HTR-8/SVneo (cell line): ENCODE measurements at regions not wholly inside any gene's neighbourhood (a gene's known extent, or its start where the extent isn't known, plus 50 kb on each side); places are given as distances from the start of the nearest gene placed in this dataset.

Experiments used
- DNase-seq: peaks from one replicate; pipeline ENCODE4 v3.0.0; 2011; ENCODE audit warnings: low spot score, mixed read lengths; ENCODE audit not compliant: insufficient read length
- FAIRE-seq: peaks from 2 replicates; lab custom pipeline; 2011; peaks lifted over from hg19 to GRCh38; lab: Jason Lieb, UNC

DNA sequence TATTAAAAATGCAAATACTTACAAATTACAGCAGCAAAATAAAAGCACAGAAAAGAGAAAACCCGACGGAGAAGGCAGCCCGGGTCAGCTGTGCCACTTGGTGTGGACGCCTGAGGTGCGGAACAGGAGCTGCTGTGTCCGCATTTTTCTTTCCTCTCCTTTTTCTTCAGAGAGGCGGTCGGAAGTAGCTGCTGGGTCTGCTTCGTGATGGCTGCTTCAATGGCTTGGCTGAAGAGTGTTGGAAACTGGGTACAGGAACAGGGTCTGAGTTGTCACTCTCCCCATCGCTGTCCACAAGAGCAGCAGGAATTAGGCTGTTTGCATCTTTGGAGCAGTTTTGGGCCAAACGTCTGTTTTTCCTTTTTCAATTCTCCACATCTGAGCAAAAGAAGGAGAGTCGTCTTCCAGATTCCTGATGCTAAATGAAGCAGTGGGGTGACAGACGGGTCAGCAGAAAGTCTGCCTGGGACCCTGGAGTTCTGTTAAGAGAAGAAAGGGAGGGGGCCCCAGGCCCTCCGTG is 53.5 kb upstream of the ARL8B start:
- DNase-seq (no peak), FAIRE-seq (no peak)

DNA sequence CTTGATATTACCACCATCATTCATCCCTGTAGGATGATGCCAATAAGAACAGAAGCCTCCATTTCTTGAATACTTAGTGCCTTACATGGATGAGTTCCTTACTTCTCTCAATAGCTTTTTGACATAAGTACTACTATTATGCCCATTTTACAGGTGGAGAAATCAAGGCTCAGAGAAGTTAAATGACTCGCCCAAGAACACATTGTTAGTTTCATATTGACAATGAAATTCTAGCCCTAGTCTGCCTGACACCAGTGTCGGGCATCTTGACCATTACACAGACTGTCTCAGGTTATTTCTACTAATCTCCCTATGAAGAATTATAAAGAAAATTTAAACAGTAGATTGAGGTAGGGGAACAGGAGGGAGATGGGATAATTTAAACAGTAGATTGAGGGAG is 52.5 kb upstream of the ARL8B start:
- DNase-seq (no peak), FAIRE-seq (no peak)

DNA sequence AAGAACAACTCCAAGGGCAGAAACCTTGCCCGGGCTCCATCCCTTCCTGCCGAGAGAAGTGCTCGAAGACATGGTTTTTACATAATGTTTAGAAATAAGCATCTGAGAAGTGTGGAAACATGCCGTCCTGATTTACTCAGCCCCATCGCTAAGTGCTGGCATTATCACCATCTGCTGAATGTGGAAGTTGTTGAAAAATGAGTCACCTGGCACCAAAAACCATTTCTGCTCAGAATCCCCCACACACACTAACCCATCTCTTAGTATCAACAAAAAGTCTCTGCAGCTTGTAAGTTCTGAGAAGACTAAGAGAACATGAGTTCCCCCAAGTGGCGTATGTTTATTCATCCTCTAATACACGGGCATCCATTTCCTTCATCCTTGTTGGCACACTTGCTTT is 51.0 kb upstream of the ARL8B start:
- no peak for DNase-seq
- FAIRE-seq = no peak

DNA sequence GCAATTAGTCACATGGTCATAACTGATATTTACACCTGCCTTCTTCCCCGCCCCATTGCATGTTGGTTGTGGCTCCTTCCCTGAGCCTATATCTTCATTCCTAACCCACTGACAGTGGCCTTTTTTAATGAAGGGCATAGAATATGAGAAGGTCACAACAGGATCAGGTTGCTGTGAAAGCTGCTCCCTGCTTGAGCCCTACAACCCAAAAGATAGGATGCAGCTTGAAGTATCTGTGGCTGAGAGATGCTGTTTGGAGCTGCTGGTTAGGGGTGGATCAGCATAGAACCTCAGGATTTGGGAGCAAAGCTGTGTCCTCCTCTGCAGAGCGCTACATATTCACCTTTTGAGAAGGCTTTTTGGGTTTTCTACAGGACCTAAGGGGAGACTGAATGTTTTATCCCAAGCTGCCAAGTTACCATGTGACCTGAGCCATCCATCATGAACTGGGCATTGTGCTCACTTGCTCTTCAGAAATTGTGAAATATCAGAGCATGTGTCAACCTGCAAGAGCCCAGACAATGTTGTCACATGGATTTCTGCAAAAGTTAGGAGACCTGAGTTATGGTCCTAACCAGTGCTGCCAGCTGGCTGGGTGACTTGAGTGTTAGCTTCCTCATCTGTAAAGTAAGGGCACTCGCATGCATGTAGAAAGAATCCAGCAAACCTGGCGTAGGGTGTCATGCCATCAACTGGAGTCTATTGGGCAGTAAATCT is 49.8 kb upstream of the ARL8B start:
- FAIRE-seq (no peak), DNase-seq (no peak)
